Central memory CD8-positive, alpha-beta T cell (primary cell): ENCODE measurements at regions not wholly inside any gene's neighbourhood (a gene's known extent, or its start where the extent isn't known, plus 50 kb on each side); places are given as distances from the start of the nearest gene placed in this dataset.

Experiments used
- ATAC-seq: fragments of 150-1000 bp; cut with Tn5 transposase; replicated peaks from 2 replicates; pipeline ENCODE4 v1.10.0; 2022; ENCODE audit warnings: mild to moderate bottlenecking, moderate FRiP score, moderate number of reproducible peaks; ENCODE audit not compliant: poor library complexity, severe bottlenecking; ENCODE audit errors: extremely low read depth
- DNase-seq, 2 donors: peaks; one replicate each; pipeline ENCODE4 v3.0.0; 2021; ENCODE audit warnings: low spot score in 2 of 2
- H3K27ac Mint-ChIP-seq: one replicate; pipeline ENCODE4 v1.8.0; 2022; ENCODE audit warnings: low read depth, mild to moderate bottlenecking, moderate library complexity, mixed read lengths
- H3K27me3 Mint-ChIP-seq: one replicate; pipeline ENCODE4 v1.8.0; 2022; ENCODE audit warnings: mixed read lengths
- H3K36me3 Mint-ChIP-seq: one replicate; pipeline ENCODE4 v1.8.0; 2022; ENCODE audit warnings: mild to moderate bottlenecking, moderate library complexity, mixed read lengths; ENCODE audit not compliant: insufficient read depth
- H3K4me1 Mint-ChIP-seq: one replicate; pipeline ENCODE4 v1.8.0; 2022; ENCODE audit warnings: mixed read lengths
- H3K4me3 Mint-ChIP-seq: one replicate; pipeline ENCODE4 v1.8.0; 2022; ENCODE audit warnings: mild to moderate bottlenecking, moderate library complexity, mixed read lengths
- H3K9me3 Mint-ChIP-seq: one replicate; pipeline ENCODE4 v1.8.0; 2022; ENCODE audit warnings: mixed read lengths

- Mint-ChIP-seq H3K36me3 (peaks cover 2% of the 10 kb centered on the region), H3K9me3 (peaks cover 16% of the 10 kb centered on the region), H3K27ac (no peak overlapping the region), H3K4me1 (no peaks in the 10 kb centered on the region), H3K27me3 (no peaks in the 10 kb centered on the region), H3K4me3 (no peak overlapping the region)
- no peak for DNase-seq
- no peak for ATAC-seq
Observed at GRCh38 chr13:107365466-107366215, 797.7 kb upstream of the ARGLU1 start.

- ATAC-seq (no peak), DNase-seq (no peak)
- Mint-ChIP-seq H3K4me1 (no peaks in the 10 kb centered on the region), H3K4me3 (no peak overlapping the region), H3K36me3 (peaks cover 2% of the 10 kb centered on the region), H3K27ac (no peak overlapping the region), H3K9me3 (peaks cover 16% of the 10 kb centered on the region), H3K27me3 (no peaks in the 10 kb centered on the region)
Observed at GRCh38 chr13:107364658-107365057, 796.7 kb upstream of the ARGLU1 start.

- Mint-ChIP-seq H3K9me3 (peaks cover 21% of the 10 kb centered on the region), H3K27me3 (no peaks in the 10 kb centered on the region), H3K27ac (no peak overlapping the region), H3K36me3 (no peaks in the 10 kb centered on the region), H3K4me1 (no peaks in the 10 kb centered on the region), H3K4me3 (no peak overlapping the region)
- DNase-seq (no peak), ATAC-seq (no peak)
Observed at GRCh38 chr13:107361666-107362065, 793.7 kb upstream of the ARGLU1 start.

- Mint-ChIP-seq H3K36me3 (no peaks in the 10 kb centered on the region), H3K27ac (no peak overlapping the region), H3K4me1 (no peaks in the 10 kb centered on the region), H3K4me3 (no peak overlapping the region), H3K9me3 (peaks cover 22% of the 10 kb centered on the region), H3K27me3 (no peaks in the 10 kb centered on the region)
- ATAC-seq (no peak), DNase-seq (no peak)
Observed at GRCh38 chr13:107360010-107360409, 792.1 kb upstream of the ARGLU1 start.

GRCh38 chr13:107358866-107359265, 790.9 kb upstream of the ARGLU1 start:
- H3K9me3 Mint-ChIP-seq = peaks cover 27% of the 10 kb centered on the region
- H3K4me3 Mint-ChIP-seq = no peak overlapping the region
- H3K36me3 Mint-ChIP-seq = no peaks in the 10 kb centered on the region
- DNase-seq = no peak
- no peak overlapping the region for H3K27ac Mint-ChIP-seq
- no peak for ATAC-seq
- no peaks in the 10 kb centered on the region for H3K4me1 Mint-ChIP-seq
- no peaks in the 10 kb centered on the region for H3K27me3 Mint-ChIP-seq

- no peak overlapping the region for H3K4me3 Mint-ChIP-seq
- no peak for DNase-seq
- H3K4me1 Mint-ChIP-seq = no peaks in the 10 kb centered on the region
Observed at GRCh38 chr13:107351305-107351704, 783.4 kb upstream of the ARGLU1 start.

GRCh38 chr13:107348925-107349324, 781.0 kb upstream of the ARGLU1 start:
- H3K27ac Mint-ChIP-seq = no peak overlapping the region
- peaks cover 3% of the 10 kb centered on the region for H3K36me3 Mint-ChIP-seq
- ATAC-seq (no peak), DNase-seq (no peak)
- no peaks in the 10 kb centered on the region for H3K4me1 Mint-ChIP-seq
- no peaks in the 10 kb centered on the region for H3K27me3 Mint-ChIP-seq
- H3K9me3 Mint-ChIP-seq = peaks cover 8% of the 10 kb centered on the region
- no peak overlapping the region for H3K4me3 Mint-ChIP-seq

More at GRCh38 chr13:107351305-107351704, 783.4 kb upstream of the ARGLU1 start:
- ATAC-seq = no peak
- Mint-ChIP-seq H3K36me3 (peaks cover 3% of the 10 kb centered on the region), H3K27me3 (no peaks in the 10 kb centered on the region), H3K9me3 (peaks cover 13% of the 10 kb centered on the region), H3K27ac (no peak overlapping the region)

- peaks cover 9% of the 10 kb centered on the region for H3K9me3 Mint-ChIP-seq
- no peak for ATAC-seq
- H3K36me3 Mint-ChIP-seq = peaks cover 3% of the 10 kb centered on the region
- no peaks in the 10 kb centered on the region for H3K4me1 Mint-ChIP-seq
- no peak for DNase-seq
- H3K27me3 Mint-ChIP-seq = no peaks in the 10 kb centered on the region
- H3K4me3 Mint-ChIP-seq = no peak overlapping the region
- no peak overlapping the region for H3K27ac Mint-ChIP-seq
Observed at GRCh38 chr13:107348471-107348870, 780.5 kb upstream of the ARGLU1 start.

GRCh38 chr13:107347641-107348369, 779.9 kb upstream of the ARGLU1 start:
- DNase-seq (no peak), ATAC-seq (no peak)
- H3K4me3 Mint-ChIP-seq = no peak overlapping the region
- no peaks in the 10 kb centered on the region for H3K27me3 Mint-ChIP-seq
- no peak overlapping the region for H3K27ac Mint-ChIP-seq
- H3K36me3 Mint-ChIP-seq = peaks cover 3% of the 10 kb centered on the region
- no peaks in the 10 kb centered on the region for H3K4me1 Mint-ChIP-seq
- H3K9me3 Mint-ChIP-seq = peaks cover 14% of the 10 kb centered on the region

GRCh38 chr13:107342747-107343146, 774.8 kb upstream of the ARGLU1 start:
- Mint-ChIP-seq H3K4me1 (no peaks in the 10 kb centered on the region), H3K9me3 (peaks cover 18% of the 10 kb centered on the region), H3K27ac (no peak overlapping the region), H3K4me3 (no peak overlapping the region), H3K36me3 (peaks cover 3% of the 10 kb centered on the region), H3K27me3 (no peaks in the 10 kb centered on the region)
- DNase-seq (no peak), ATAC-seq (no peak)

GRCh38 chr13:107339209-107339608, 771.3 kb upstream of the ARGLU1 start:
- DNase-seq = no peak
- peaks cover 18% of the 10 kb centered on the region for H3K9me3 Mint-ChIP-seq
- ATAC-seq = no peak
- H3K27me3 Mint-ChIP-seq = no peaks in the 10 kb centered on the region
- no peaks in the 10 kb centered on the region for H3K4me1 Mint-ChIP-seq
- H3K36me3 Mint-ChIP-seq = peaks cover 3% of the 10 kb centered on the region
- H3K4me3 Mint-ChIP-seq = no peak overlapping the region
- H3K27ac Mint-ChIP-seq = no peak overlapping the region

GRCh38 chr13:107332188-107332587, 764.3 kb upstream of the ARGLU1 start:
- H3K27me3 Mint-ChIP-seq = no peaks in the 10 kb centered on the region
- no peaks in the 10 kb centered on the region for H3K4me1 Mint-ChIP-seq
- H3K27ac Mint-ChIP-seq = no peak overlapping the region
- H3K36me3 Mint-ChIP-seq = no peaks in the 10 kb centered on the region
- H3K4me3 Mint-ChIP-seq = no peak overlapping the region
- DNase-seq = no peak
- no peak for ATAC-seq
- H3K9me3 Mint-ChIP-seq = peaks cover 13% of the 10 kb centered on the region

- Mint-ChIP-seq H3K4me1 (no peaks in the 10 kb centered on the region), H3K9me3 (peaks cover 14% of the 10 kb centered on the region)
- no peak for DNase-seq
Observed at GRCh38 chr13:107331359-107331758, 763.4 kb upstream of the ARGLU1 start.

More at GRCh38 chr13:107331359-107331758, 763.4 kb upstream of the ARGLU1 start:
- no peaks in the 10 kb centered on the region for H3K27me3 Mint-ChIP-seq
- no peak overlapping the region for H3K4me3 Mint-ChIP-seq
- ATAC-seq = no peak
- H3K27ac Mint-ChIP-seq = no peak overlapping the region
- H3K36me3 Mint-ChIP-seq = no peaks in the 10 kb centered on the region
